ENCODE measurements at regions not wholly inside any gene's neighbourhood (a gene's known extent, or its start where the extent isn't known, plus 50 kb on each side); places are given as distances from the start of the nearest gene placed in this dataset.

- H3K9me3 ChIP-seq = no peaks in the 10 kb centered on the region
- H3K4me2 ChIP-seq = no peak overlapping the region
- TF ChIP-seq SMC3 (IDR thresholded peaks at IDR 0.05) (no peak), PHF8 (IDR thresholded peaks at IDR 0.05; ENCODE audit: borderline replicate concordance, low read depth) (no peak), JUNB (IDR thresholded peaks at IDR 0.05) (no peak), KDM5A (IDR thresholded peaks at IDR 0.05) (no peak), SREBF2 (IDR thresholded peaks at IDR 0.05) (no peak), BHLHE40 (IDR thresholded peaks at IDR 0.05; ENCODE audit: low read depth, low read length) (no peak), HES2 (IDR thresholded peaks at IDR 0.05) (no peak), EHF (CRISPR knock-in tag; IDR thresholded peaks at IDR 0.05) (no peak)
- no peak overlapping the region for H3K27ac ChIP-seq
- no peak for FAIRE-seq
- WGBS (ENCODE audit: missing lambda C conversion rate) = under 1% methylated on average over 4 of the region's 4 CpGs
- no peak for ATAC-seq
- DNase-seq (ENCODE audit: low read depth in 1 of 2, low spot score in 1 of 2) = no peak
- H3K4me1 ChIP-seq = no peaks in the 10 kb centered on the region
- ChIA-PET CTCF (no interaction called here), POLR2A (no interaction called here)
- H3K4me3 ChIP-seq = no peak overlapping the region
Observed at GRCh38 chr11:97832451-97832850, 1188.3 kb upstream of the CNTN5 start.

- WGBS (ENCODE audit: missing lambda C conversion rate) = 0% methylated on average over 1 of the region's 2 CpGs
- Histone ChIP-seq H3K4me1 (no peaks in the 10 kb centered on the region), H3K27ac (no peak overlapping the region), H3K4me3 (no peak overlapping the region), H3K9me3 (no peaks in the 10 kb centered on the region), H3K4me2 (no peak overlapping the region)
- no peak for ATAC-seq
- no peak for FAIRE-seq
- no peak for DNase-seq (ENCODE audit: low read depth in 1 of 2, low spot score in 1 of 2)
- ChIA-PET POLR2A (no interaction called here), CTCF (no interaction called here)
- TF ChIP-seq KDM5A (IDR thresholded peaks at IDR 0.05) (no peak), HEYL (CRISPR knock-in tag; IDR thresholded peaks at IDR 0.05) (no peak), POLR2AphosphoS2 (conservative IDR thresholded peaks at IDR 0.05; ENCODE audit: low read length) (no peak), CBX2 (IDR thresholded peaks at IDR 0.05; ENCODE audit: borderline replicate concordance, low read depth) (no peak), CBX8 (IDR thresholded peaks at IDR 0.05) (no peak), ATOH8 (CRISPR knock-in tag; IDR thresholded peaks at IDR 0.05; ENCODE audit: low read depth) (no peak), MYC (IDR thresholded peaks at IDR 0.05; ENCODE audit: borderline replicate concordance, low read length) (no peak), CHD4 (IDR thresholded peaks at IDR 0.05; ENCODE audit: borderline replicate concordance) (no peak)
Observed at GRCh38 chr11:97833412-97833811, 1187.3 kb upstream of the CNTN5 start.

- Histone ChIP-seq H3K4me1 (no peaks in the 10 kb centered on the region), H3K27ac (no peak overlapping the region), H3K4me3 (no peak overlapping the region), H3K4me2 (no peak overlapping the region), H3K9me3 (no peaks in the 10 kb centered on the region)
- ATAC-seq (no peak), FAIRE-seq (no peak), DNase-seq (ENCODE audit: low read depth in 1 of 2, low spot score in 1 of 2) (no peak)
- ChIA-PET CTCF (no interaction called here), POLR2A (no interaction called here)
- TF ChIP-seq SMC3 (IDR thresholded peaks at IDR 0.05) (no peak), FOXS1 (CRISPR knock-in tag; IDR thresholded peaks at IDR 0.05) (no peak), USF2 (IDR thresholded peaks at IDR 0.05) (no peak)
Observed at GRCh38 chr11:97844016-97844415, 1176.7 kb upstream of the CNTN5 start.

GRCh38 chr11:97847730-97848129 is 1173.0 kb upstream of the CNTN5 start:
- no peak for FAIRE-seq
- H3K4me2 ChIP-seq = no peak overlapping the region
- ATAC-seq = no peak
- H3K4me1 ChIP-seq = no peaks in the 10 kb centered on the region
- peak; percentile 24 for TF ChIP-seq MAFK (IDR thresholded peaks at IDR 0.05; ENCODE audit: partially characterized antibody)
- TF ChIP-seq RAD21 (conservative IDR thresholded peaks at IDR 0.05 in 1 of 2, IDR thresholded peaks at IDR 0.05 in 1 of 2) = no peak
- 15% methylated on average over 1 of the region's 1 CpG for WGBS (ENCODE audit: missing lambda C conversion rate)
- ChIA-PET POLR2A (no interaction called here), CTCF (no interaction called here)
- DNase-seq (ENCODE audit: low read depth in 1 of 2, low spot score in 1 of 2) = no peak
- H3K4me3 ChIP-seq = no peak overlapping the region
- H3K9me3 ChIP-seq = no peaks in the 10 kb centered on the region
- no peak overlapping the region for H3K27ac ChIP-seq

Measured in A549 (cell line).